ENCODE measurements at regions not wholly inside any gene's neighbourhood (a gene's known extent, or its start where the extent isn't known, plus 50 kb on each side); places are given as distances from the start of the nearest gene placed in this dataset.

- peaks cover 20% of the 10 kb centered on the region for H3K4me1 ChIP-seq (ENCODE audit: insufficient read depth, low read length)
- H3K36me3 ChIP-seq (ENCODE audit: insufficient read depth, low read depth, low read length) = no peaks in the 10 kb centered on the region
- H3K27ac ChIP-seq (ENCODE audit: low read length) = no peak overlapping the region
- peak overlapping the region; percentile 61 for H3K4me3 ChIP-seq (ENCODE audit: low read length)
- peak overlapping the region; percentile 55; the same call in 1 of the 2 replicates for H3K9ac ChIP-seq (ENCODE audit: low read depth, low read length)
- no peaks in the 10 kb centered on the region for H3K9me3 ChIP-seq (ENCODE audit: insufficient read depth, low read depth, low read length)
- peaks cover 18% of the 10 kb centered on the region; the same call in 1 of the 2 replicates for H3K27me3 ChIP-seq (ENCODE audit: insufficient read depth, low read length)
Observed at GRCh38 chr6:137415127-137415833, 78.9 kb downstream of the OLIG3 start.

GRCh38 chr6:137414599-137414998 is 79.6 kb downstream of the OLIG3 start:
- Histone ChIP-seq H3K36me3 (ENCODE audit: insufficient read depth, low read depth, low read length) (no peaks in the 10 kb centered on the region), H3K27me3 (ENCODE audit: insufficient read depth, low read length) (peaks cover 18% of the 10 kb centered on the region; the same call in 1 of the 2 replicates), H3K9me3 (ENCODE audit: insufficient read depth, low read depth, low read length) (no peaks in the 10 kb centered on the region), H3K4me3 (ENCODE audit: low read length) (peak overlapping the region; percentile 61; the same call in 1 of the 2 replicates), H3K4me1 (ENCODE audit: insufficient read depth, low read length) (peaks cover 20% of the 10 kb centered on the region), H3K27ac (ENCODE audit: low read length) (no peak overlapping the region), H3K9ac (ENCODE audit: low read depth, low read length) (peak overlapping the region; percentile 55; the same call in 1 of the 2 replicates)

GRCh38 chr6:137413482-137413881 is 80.7 kb downstream of the OLIG3 start:
- H3K4me3 ChIP-seq (ENCODE audit: low read length) = no peak overlapping the region
- peaks cover 20% of the 10 kb centered on the region for H3K4me1 ChIP-seq (ENCODE audit: insufficient read depth, low read length)
- no peak overlapping the region for H3K27ac ChIP-seq (ENCODE audit: low read length)
- H3K27me3 ChIP-seq (ENCODE audit: insufficient read depth, low read length) = peaks cover 18% of the 10 kb centered on the region; the same call in 1 of the 2 replicates
- H3K9ac ChIP-seq (ENCODE audit: low read depth, low read length) = no peak overlapping the region
- no peaks in the 10 kb centered on the region for H3K9me3 ChIP-seq (ENCODE audit: insufficient read depth, low read depth, low read length)
- no peaks in the 10 kb centered on the region for H3K36me3 ChIP-seq (ENCODE audit: insufficient read depth, low read depth, low read length)

- Histone ChIP-seq H3K9ac (ENCODE audit: low read depth, low read length) (no peak overlapping the region), H3K4me3 (ENCODE audit: low read length) (no peak overlapping the region), H3K4me1 (ENCODE audit: insufficient read depth, low read length) (peaks cover 20% of the 10 kb centered on the region), H3K9me3 (ENCODE audit: insufficient read depth, low read depth, low read length) (no peaks in the 10 kb centered on the region), H3K36me3 (ENCODE audit: insufficient read depth, low read depth, low read length) (no peaks in the 10 kb centered on the region), H3K27me3 (ENCODE audit: insufficient read depth, low read length) (peaks cover 18% of the 10 kb centered on the region; the same call in 1 of the 2 replicates), H3K27ac (ENCODE audit: low read length) (no peak overlapping the region)
Observed at GRCh38 chr6:137412562-137412961, 81.6 kb downstream of the OLIG3 start.

- H3K9ac ChIP-seq (ENCODE audit: low read depth, low read length) = no peak overlapping the region
- H3K4me1 ChIP-seq (ENCODE audit: insufficient read depth, low read length) = no peaks in the 10 kb centered on the region; the same call in 1 of the 2 replicates
- H3K9me3 ChIP-seq (ENCODE audit: insufficient read depth, low read depth, low read length) = no peaks in the 10 kb centered on the region
- no peak overlapping the region for H3K27ac ChIP-seq (ENCODE audit: low read length)
- H3K4me3 ChIP-seq (ENCODE audit: low read length) = no peak overlapping the region
- H3K36me3 ChIP-seq (ENCODE audit: insufficient read depth, low read depth, low read length) = no peaks in the 10 kb centered on the region
- H3K27me3 ChIP-seq (ENCODE audit: insufficient read depth, low read length) = peaks cover 7% of the 10 kb centered on the region; the same call in 1 of the 2 replicates
Observed at GRCh38 chr6:137409266-137409777, 84.9 kb downstream of the OLIG3 start.

- Histone ChIP-seq H3K9ac (ENCODE audit: low read depth, low read length) (no peak overlapping the region), H3K4me1 (ENCODE audit: insufficient read depth, low read length) (no peaks in the 10 kb centered on the region; the same call in 1 of the 2 replicates), H3K4me3 (ENCODE audit: low read length) (no peak overlapping the region), H3K9me3 (ENCODE audit: insufficient read depth, low read depth, low read length) (no peaks in the 10 kb centered on the region), H3K36me3 (ENCODE audit: insufficient read depth, low read depth, low read length) (no peaks in the 10 kb centered on the region), H3K27me3 (ENCODE audit: insufficient read depth, low read length) (no peaks in the 10 kb centered on the region), H3K27ac (ENCODE audit: low read length) (no peak overlapping the region)
Observed at GRCh38 chr6:137407816-137408215, 86.4 kb downstream of the OLIG3 start.

- no peak overlapping the region for H3K9ac ChIP-seq (ENCODE audit: low read depth, low read length)
- no peak overlapping the region for H3K4me3 ChIP-seq (ENCODE audit: low read length)
- H3K4me1 ChIP-seq (ENCODE audit: insufficient read depth, low read length) = no peaks in the 10 kb centered on the region
- H3K9me3 ChIP-seq (ENCODE audit: insufficient read depth, low read depth, low read length) = no peaks in the 10 kb centered on the region
- H3K27me3 ChIP-seq (ENCODE audit: insufficient read depth, low read length) = no peaks in the 10 kb centered on the region
- no peak overlapping the region for H3K27ac ChIP-seq (ENCODE audit: low read length)
- no peaks in the 10 kb centered on the region for H3K36me3 ChIP-seq (ENCODE audit: insufficient read depth, low read depth, low read length)
Observed at GRCh38 chr6:137405806-137406205, 88.4 kb downstream of the OLIG3 start.

- Histone ChIP-seq H3K9me3 (ENCODE audit: insufficient read depth, low read depth, low read length) (no peaks in the 10 kb centered on the region), H3K27ac (ENCODE audit: low read length) (no peak overlapping the region), H3K9ac (ENCODE audit: low read depth, low read length) (no peak overlapping the region), H3K27me3 (ENCODE audit: insufficient read depth, low read length) (no peaks in the 10 kb centered on the region; the same call in 1 of the 2 replicates), H3K4me1 (ENCODE audit: insufficient read depth, low read length) (no peaks in the 10 kb centered on the region), H3K4me3 (ENCODE audit: low read length) (no peak overlapping the region), H3K36me3 (ENCODE audit: insufficient read depth, low read depth, low read length) (no peaks in the 10 kb centered on the region)
Observed at GRCh38 chr6:137403855-137404254, 90.3 kb downstream of the OLIG3 start.

- no peaks in the 10 kb centered on the region for H3K36me3 ChIP-seq (ENCODE audit: insufficient read depth, low read depth, low read length)
- H3K27ac ChIP-seq (ENCODE audit: low read length) = no peak overlapping the region
- no peaks in the 10 kb centered on the region; the same call in 1 of the 2 replicates for H3K27me3 ChIP-seq (ENCODE audit: insufficient read depth, low read length)
- H3K4me1 ChIP-seq (ENCODE audit: insufficient read depth, low read length) = no peaks in the 10 kb centered on the region
- no peaks in the 10 kb centered on the region for H3K9me3 ChIP-seq (ENCODE audit: insufficient read depth, low read depth, low read length)
- no peak overlapping the region for H3K9ac ChIP-seq (ENCODE audit: low read depth, low read length)
- H3K4me3 ChIP-seq (ENCODE audit: low read length) = no peak overlapping the region
Observed at GRCh38 chr6:137403443-137403842, 90.8 kb downstream of the OLIG3 start.

GRCh38 chr6:137402143-137402680 is 92.0 kb downstream of the OLIG3 start:
- Histone ChIP-seq H3K36me3 (ENCODE audit: insufficient read depth, low read depth, low read length) (no peaks in the 10 kb centered on the region), H3K4me3 (ENCODE audit: low read length) (no peak overlapping the region), H3K4me1 (ENCODE audit: insufficient read depth, low read length) (no peaks in the 10 kb centered on the region), H3K27ac (ENCODE audit: low read length) (no peak overlapping the region), H3K9ac (ENCODE audit: low read depth, low read length) (no peak overlapping the region), H3K27me3 (ENCODE audit: insufficient read depth, low read length) (no peaks in the 10 kb centered on the region; the same call in 1 of the 2 replicates), H3K9me3 (ENCODE audit: insufficient read depth, low read depth, low read length) (no peaks in the 10 kb centered on the region)

GRCh38 chr6:137401088-137401487 is 93.1 kb downstream of the OLIG3 start:
- Histone ChIP-seq H3K9ac (ENCODE audit: low read depth, low read length) (no peak overlapping the region), H3K9me3 (ENCODE audit: insufficient read depth, low read depth, low read length) (no peaks in the 10 kb centered on the region), H3K4me1 (ENCODE audit: insufficient read depth, low read length) (no peaks in the 10 kb centered on the region), H3K36me3 (ENCODE audit: insufficient read depth, low read depth, low read length) (no peaks in the 10 kb centered on the region), H3K27ac (ENCODE audit: low read length) (no peak overlapping the region), H3K4me3 (ENCODE audit: low read length) (no peak overlapping the region), H3K27me3 (ENCODE audit: insufficient read depth, low read length) (no peaks in the 10 kb centered on the region; the same call in 1 of the 2 replicates)
